Osteoblast (primary cell): ENCODE measurements at regions not wholly inside any gene's neighbourhood (a gene's known extent, or its start where the extent isn't known, plus 50 kb on each side); places are given as distances from the start of the nearest gene placed in this dataset.

Source experiments
- DNase-seq: peaks from one replicate; pipeline ENCODE4 v3.0.0; 2011; ENCODE audit warnings: low spot score, mixed read lengths; ENCODE audit not compliant: insufficient read length; ENCODE audit errors: missing footprints
- H2AFZ ChIP-seq: 2 replicates; pipeline ENCODE4 v1.6.0; 2011; ENCODE audit warnings: mild to moderate bottlenecking, low read length
- H3K27ac ChIP-seq: 2 replicates; pipeline ENCODE4 v1.5.1; 2011; ENCODE audit warnings: mild to moderate bottlenecking, low read depth, low read length, moderate library complexity
- H3K27me3 ChIP-seq: 2 replicates; pipeline ENCODE4 v1.6.0; 2012; ENCODE audit warnings: mild to moderate bottlenecking, control low read depth, inconsistent platforms, low read length, moderate library complexity; ENCODE audit not compliant: insufficient read depth
- H3K36me3 ChIP-seq: 2 replicates; pipeline ENCODE4 v1.5.1; 2011; ENCODE audit warnings: mild to moderate bottlenecking, low read length, control low read depth, moderate library complexity; ENCODE audit not compliant: insufficient read depth
- H3K4me1 ChIP-seq: 2 replicates; pipeline ENCODE4 v1.5.1; 2011; ENCODE audit warnings: mild to moderate bottlenecking, low read length, control low read depth, moderate library complexity; ENCODE audit not compliant: insufficient read depth
- H3K4me2 ChIP-seq: 2 replicates; pipeline ENCODE4 v1.6.0; 2011; ENCODE audit warnings: mild to moderate bottlenecking, low read length; ENCODE audit not compliant: insufficient read depth
- H3K4me3 ChIP-seq: fragments of 200-600 bp; sonication (generic); 3 replicates; pipeline ENCODE4 v1.5.1; 2012; ENCODE audit warnings: mild to moderate bottlenecking, low read length, inconsistent platforms; ENCODE audit not compliant: insufficient read depth
- H3K79me2 ChIP-seq: 2 replicates; pipeline ENCODE4 v1.6.0; 2012; ENCODE audit warnings: mild to moderate bottlenecking, low read length, control low read depth, inconsistent platforms; ENCODE audit not compliant: insufficient read depth
- H3K9me3 ChIP-seq: 2 replicates; pipeline ENCODE4 v1.5.1; 2011; ENCODE audit warnings: low read depth, low read length, control low read depth
- H4K20me1 ChIP-seq: 2 replicates; pipeline ENCODE4 v1.6.0; 2012; ENCODE audit warnings: mild to moderate bottlenecking, low read length, control low read depth; ENCODE audit not compliant: insufficient read depth
- CTCF ChIP-seq: IDR thresholded peaks from 2 replicates; pipeline ENCODE4 v1.5.1; 2011; ENCODE audit warnings: mild to moderate bottlenecking, low read depth, low read length, moderate library complexity; ENCODE audit errors: extremely low read depth

GRCh38 chr10:123434435-123435039 lies 231.6 kb upstream of the GPR26 start:
- TF ChIP-seq CTCF, result no peak
- Histone ChIP-seq H4K20me1 (no peaks in the 10 kb centered on the region), H3K9me3 (no peaks in the 10 kb centered on the region), H2AFZ (no peak overlapping the region), H3K27me3 (no peaks in the 10 kb centered on the region), H3K27ac (no peak overlapping the region), H3K36me3 (no peaks in the 10 kb centered on the region), H3K4me2 (no peak overlapping the region), H3K4me3 (no peak overlapping the region), H3K79me2 (no peaks in the 10 kb centered on the region), H3K4me1 (no peaks in the 10 kb centered on the region)
- no peak for DNase-seq

GRCh38 chr10:123442901-123443300 lies 223.3 kb upstream of the GPR26 start:
- Histone ChIP-seq H3K79me2 (no peaks in the 10 kb centered on the region), H3K9me3 (no peaks in the 10 kb centered on the region), H3K4me2 (no peak overlapping the region), H3K27ac (no peak overlapping the region), H2AFZ (no peak overlapping the region), H3K4me3 (no peak overlapping the region), H3K4me1 (no peaks in the 10 kb centered on the region), H4K20me1 (no peaks in the 10 kb centered on the region), H3K36me3 (no peaks in the 10 kb centered on the region), H3K27me3 (no peaks in the 10 kb centered on the region)
- DNase-seq, result no peak
- no peak for TF ChIP-seq CTCF

- no peaks in the 10 kb centered on the region for H3K79me2 ChIP-seq
- DNase-seq, result no peak
- H3K4me1 ChIP-seq, result no peaks in the 10 kb centered on the region
- H3K4me3 ChIP-seq, result no peak overlapping the region
- no peaks in the 10 kb centered on the region for H4K20me1 ChIP-seq
- no peaks in the 10 kb centered on the region for H3K36me3 ChIP-seq
- H2AFZ ChIP-seq, result no peak overlapping the region
- no peaks in the 10 kb centered on the region for H3K27me3 ChIP-seq
- no peak overlapping the region for H3K27ac ChIP-seq
- no peak for TF ChIP-seq CTCF
- H3K4me2 ChIP-seq, result no peak overlapping the region
- H3K9me3 ChIP-seq, result no peaks in the 10 kb centered on the region
Measured at GRCh38 chr10:123443924-123444323, 222.2 kb upstream of the GPR26 start.

GRCh38 chr10:123445261-123445775 lies 220.8 kb upstream of the GPR26 start:
- H3K27ac ChIP-seq, result no peak overlapping the region
- H3K4me3 ChIP-seq, result no peak overlapping the region
- DNase-seq, result no peak
- H3K27me3 ChIP-seq, result no peaks in the 10 kb centered on the region
- H4K20me1 ChIP-seq, result no peaks in the 10 kb centered on the region
- H3K36me3 ChIP-seq, result no peaks in the 10 kb centered on the region
- no peak overlapping the region for H3K4me2 ChIP-seq
- no peaks in the 10 kb centered on the region for H3K9me3 ChIP-seq
- no peaks in the 10 kb centered on the region for H3K4me1 ChIP-seq
- H3K79me2 ChIP-seq, result no peaks in the 10 kb centered on the region
- no peak overlapping the region for H2AFZ ChIP-seq
- TF ChIP-seq CTCF, result no peak
